DOHH2 (cell line): ENCODE measurements at regions not wholly inside any gene's neighbourhood (a gene's known extent, or its start where the extent isn't known, plus 50 kb on each side); places are given as distances from the start of the nearest gene placed in this dataset.

ENCODE experiments used
- H3F3A ChIP-seq: fragments of 200-600 bp; sonication (generic), shearing (Covaris generic); 2 replicates; pipeline ENCODE4 v1.6.0; 2016; ENCODE audit warnings: antibody characterized with exemption, mild to moderate bottlenecking; ENCODE audit not compliant: control insufficient read depth, insufficient read depth
- H3K27ac ChIP-seq: fragments of 200-600 bp; sonication (generic); 2 replicates; pipeline ENCODE4 v1.5.1; 2014; ENCODE audit warnings: low read depth, mild to moderate bottlenecking, low read length, moderate library complexity
- H3K27me3 ChIP-seq: fragments of 200-600 bp; sonication (generic); 2 replicates; pipeline ENCODE4 v1.6.1; 2014; ENCODE audit warnings: mild to moderate bottlenecking, low read length, mixed read lengths; ENCODE audit not compliant: control insufficient read depth
- H3K36me3 ChIP-seq: fragments of 200-600 bp; sonication (generic); 2 replicates; pipeline ENCODE4 v1.6.1; 2014; ENCODE audit warnings: mild to moderate bottlenecking, low read length, moderate library complexity, mixed read lengths; ENCODE audit not compliant: control insufficient read depth
- H3K4me1 ChIP-seq: fragments of 200-600 bp; sonication (generic); 2 replicates; pipeline ENCODE4 v1.6.1; 2014; ENCODE audit warnings: mild to moderate bottlenecking, low read length, mixed read lengths; ENCODE audit not compliant: control insufficient read depth
- H3K4me2 ChIP-seq: fragments of 200-600 bp; sonication (generic); 2 replicates; pipeline ENCODE4 v1.6.0; 2014; ENCODE audit warnings: mild to moderate bottlenecking, low read length, moderate library complexity
- H3K4me3 ChIP-seq: fragments of 200-600 bp; sonication (generic); 2 replicates; pipeline ENCODE4 v1.5.1; 2014; ENCODE audit warnings: mild to moderate bottlenecking, low read length, mixed read lengths
- H3K79me2 ChIP-seq: fragments of 200-600 bp; sonication (generic); 2 replicates; pipeline ENCODE4 v1.6.1; 2014; ENCODE audit warnings: mild to moderate bottlenecking, low read length, mixed read lengths; ENCODE audit not compliant: control insufficient read depth
- H3K9me2 ChIP-seq: fragments of 200-600 bp; sonication (generic); replicated peaks from 2 replicates; pipeline ENCODE4 v1.6.1; 2014; ENCODE audit warnings: mild to moderate bottlenecking, low read length, mixed read lengths; ENCODE audit not compliant: control insufficient read depth
- H3K9me3 ChIP-seq: fragments of 200-600 bp; sonication (generic); 2 replicates; pipeline ENCODE4 v1.6.1; 2014; ENCODE audit warnings: antibody characterized with exemption, low read length, mixed read lengths; ENCODE audit not compliant: control insufficient read depth, insufficient read depth
- H4K20me1 ChIP-seq: fragments of 200-600 bp; sonication (generic); 2 replicates; pipeline ENCODE4 v1.6.0; 2014; ENCODE audit warnings: low read depth, mild to moderate bottlenecking, antibody characterized with exemption, low read length, moderate library complexity; ENCODE audit not compliant: control insufficient read depth, insufficient read depth
- EZH2phosphoT487 ChIP-seq: fragments of 200-600 bp; sonication (generic); IDR thresholded peaks from 2 replicates; pipeline ENCODE4 v1.6.1; 2017; ENCODE audit warnings: borderline replicate concordance, mild to moderate bottlenecking, antibody characterized with exemption, low read length, moderate library complexity, mixed read lengths
- TF ChIP-seq, protein P1 (sequence below): fragments of 200-600 bp; sonication (generic); IDR thresholded peaks from one replicate; pipeline ENCODE4 v1.5.1; 2014; ENCODE audit warnings: antibody characterized with exemption, mild to moderate bottlenecking, low read depth, low read length; ENCODE audit not compliant: poor library complexity, severe bottlenecking

DNA sequence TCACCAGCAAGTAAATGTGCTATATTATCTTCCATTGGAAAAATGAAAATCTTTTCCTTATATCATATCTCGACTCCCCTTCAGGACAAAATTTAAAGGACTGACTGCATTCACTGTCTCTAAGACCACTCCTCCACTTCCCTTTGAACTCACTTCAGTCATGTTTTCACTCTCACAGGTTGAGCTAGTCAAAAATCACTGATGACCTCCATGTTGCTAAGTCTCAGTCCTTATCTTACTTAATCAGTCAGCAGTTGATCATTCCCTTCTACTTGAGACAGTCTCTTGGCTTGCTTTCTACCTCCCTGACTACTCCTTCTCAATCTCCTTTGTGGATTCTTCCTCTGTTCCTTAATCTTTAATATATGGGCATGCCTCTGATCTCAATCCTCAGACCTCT lies 117.0 kb upstream of the LSM6 start:
- H3K4me3 ChIP-seq: peak overlapping the region; percentile 76
- H3F3A ChIP-seq: peaks cover 34% of the 10 kb centered on the region
- no peaks in the 10 kb centered on the region for H3K9me3 ChIP-seq
- TF ChIP-seq, protein P1, sequence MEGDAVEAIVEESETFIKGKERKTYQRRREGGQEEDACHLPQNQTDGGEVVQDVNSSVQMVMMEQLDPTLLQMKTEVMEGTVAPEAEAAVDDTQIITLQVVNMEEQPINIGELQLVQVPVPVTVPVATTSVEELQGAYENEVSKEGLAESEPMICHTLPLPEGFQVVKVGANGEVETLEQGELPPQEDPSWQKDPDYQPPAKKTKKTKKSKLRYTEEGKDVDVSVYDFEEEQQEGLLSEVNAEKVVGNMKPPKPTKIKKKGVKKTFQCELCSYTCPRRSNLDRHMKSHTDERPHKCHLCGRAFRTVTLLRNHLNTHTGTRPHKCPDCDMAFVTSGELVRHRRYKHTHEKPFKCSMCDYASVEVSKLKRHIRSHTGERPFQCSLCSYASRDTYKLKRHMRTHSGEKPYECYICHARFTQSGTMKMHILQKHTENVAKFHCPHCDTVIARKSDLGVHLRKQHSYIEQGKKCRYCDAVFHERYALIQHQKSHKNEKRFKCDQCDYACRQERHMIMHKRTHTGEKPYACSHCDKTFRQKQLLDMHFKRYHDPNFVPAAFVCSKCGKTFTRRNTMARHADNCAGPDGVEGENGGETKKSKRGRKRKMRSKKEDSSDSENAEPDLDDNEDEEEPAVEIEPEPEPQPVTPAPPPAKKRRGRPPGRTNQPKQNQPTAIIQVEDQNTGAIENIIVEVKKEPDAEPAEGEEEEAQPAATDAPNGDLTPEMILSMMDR: no peak
- no peak for TF ChIP-seq EZH2phosphoT487
- H3K27ac ChIP-seq: peak overlapping the region; percentile 98
- peak overlapping the region; percentile 92 for H3K4me2 ChIP-seq
- peaks cover 100% of the 10 kb centered on the region for H3K4me1 ChIP-seq
- peaks cover 22% of the 10 kb centered on the region for H3K79me2 ChIP-seq
- H4K20me1 ChIP-seq: no peaks in the 10 kb centered on the region
- H3K9me2 ChIP-seq: no peaks in the 10 kb centered on the region
- H3K27me3 ChIP-seq: no peaks in the 10 kb centered on the region
- peaks cover 26% of the 10 kb centered on the region for H3K36me3 ChIP-seq

DNA sequence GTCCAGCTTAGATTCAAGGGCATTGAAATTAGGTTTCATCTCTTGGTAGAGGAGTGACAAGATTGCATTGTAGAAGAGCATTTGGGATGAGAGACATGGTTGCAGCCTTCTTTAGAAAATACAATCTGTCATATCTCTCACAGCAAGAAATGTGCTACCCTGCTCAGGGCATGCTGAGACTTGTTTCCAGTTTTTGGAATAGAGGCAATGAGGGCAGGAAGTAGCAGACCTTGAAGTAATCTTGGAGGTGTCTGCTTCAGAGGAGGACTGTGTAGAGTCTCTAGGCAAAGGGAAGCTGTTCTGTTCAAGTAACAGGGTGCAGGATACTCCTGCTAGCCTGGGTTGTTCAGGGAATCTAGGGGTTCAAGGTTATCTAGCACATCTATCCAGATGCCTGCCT lies 116.1 kb upstream of the ZNF827 start:
- Histone ChIP-seq H3K4me1 (peaks cover 100% of the 10 kb centered on the region), H4K20me1 (no peaks in the 10 kb centered on the region), H3K4me3 (no peak overlapping the region), H3K36me3 (peaks cover 60% of the 10 kb centered on the region), H3F3A (peaks cover 31% of the 10 kb centered on the region), H3K27me3 (no peaks in the 10 kb centered on the region), H3K9me2 (no peaks in the 10 kb centered on the region), H3K9me3 (peaks cover 13% of the 10 kb centered on the region; the same call in 1 of the 2 replicates), H3K79me2 (peaks cover 22% of the 10 kb centered on the region), H3K27ac (no peak overlapping the region; the same call in 1 of the 2 replicates), H3K4me2 (peak overlapping the region; percentile 18)
- TF ChIP-seq EZH2phosphoT487: no peak
- TF ChIP-seq, protein P1: no peak

DNA sequence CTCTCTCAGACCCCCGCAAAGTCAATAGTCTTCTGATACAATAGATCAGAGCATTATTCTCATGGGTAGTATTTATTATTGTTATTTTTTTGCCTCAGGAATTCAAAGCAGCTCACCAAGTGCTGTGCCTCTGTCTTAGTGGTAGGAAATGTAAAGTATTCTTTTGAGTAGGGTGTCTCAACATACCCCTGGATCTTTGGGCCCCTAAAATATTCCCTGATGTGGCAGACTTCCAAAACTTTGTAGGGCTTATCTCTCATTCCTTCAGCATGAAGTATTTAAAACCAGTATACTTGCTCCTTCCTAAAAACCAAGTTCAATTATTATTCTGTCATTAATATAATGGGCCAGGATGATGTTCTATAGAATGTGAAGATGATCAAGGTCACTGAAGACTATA lies 115.3 kb upstream of the ZNF827 start:
- no peak overlapping the region for H3K4me3 ChIP-seq
- H3K27me3 ChIP-seq: no peaks in the 10 kb centered on the region
- H3K9me2 ChIP-seq: no peaks in the 10 kb centered on the region
- peaks cover 21% of the 10 kb centered on the region for H3K79me2 ChIP-seq
- H4K20me1 ChIP-seq: no peaks in the 10 kb centered on the region
- H3K9me3 ChIP-seq: peaks cover 14% of the 10 kb centered on the region; the same call in 1 of the 2 replicates
- peaks cover 100% of the 10 kb centered on the region for H3K4me1 ChIP-seq
- H3K4me2 ChIP-seq: no peak overlapping the region
- H3F3A ChIP-seq: peaks cover 24% of the 10 kb centered on the region
- peaks cover 62% of the 10 kb centered on the region for H3K36me3 ChIP-seq
- no peak for TF ChIP-seq EZH2phosphoT487
- TF ChIP-seq, protein P1: no peak
- H3K27ac ChIP-seq: no peak overlapping the region
